HG02981 (cell line): ENCODE measurements at regions not wholly inside any gene's neighbourhood (a gene's known extent, or its start where the extent isn't known, plus 50 kb on each side); places are given as distances from the start of the nearest gene placed in this dataset.

Experiments
- ATAC-seq: cut with Tn5 transposase; IDR thresholded peaks from one replicate; pipeline ENCODE4 v1.9.1; 2021; ENCODE audit warnings: mild to moderate bottlenecking, moderate library complexity; ENCODE audit not compliant: unreplicated experiment

GRCh38 chr22:48570912-48571311 lies 1256.8 kb downstream of the BRD1 start:
- ATAC-seq, result no peak

GRCh38 chr22:48569476-48570233 lies 1258.0 kb downstream of the BRD1 start:
- no peak for ATAC-seq

- ATAC-seq, result no peak
Measured at GRCh38 chr22:48568736-48569330, 1258.8 kb downstream of the BRD1 start.

- no peak for ATAC-seq
Measured at GRCh38 chr22:48567213-48567975, 1260.3 kb downstream of the BRD1 start.

- ATAC-seq, result no peak
Measured at GRCh38 chr22:48566741-48567140, 1260.9 kb downstream of the BRD1 start.

- no peak for ATAC-seq
Measured at GRCh38 chr22:48565901-48566501, 1261.7 kb downstream of the BRD1 start.

GRCh38 chr22:48564995-48565394 lies 1262.7 kb downstream of the BRD1 start:
- no peak for ATAC-seq

- no peak for ATAC-seq
Measured at GRCh38 chr22:48563966-48564330, 1263.7 kb downstream of the BRD1 start.

GRCh38 chr22:48563118-48563965 lies 1264.3 kb downstream of the BRD1 start:
- ATAC-seq, result no peak

GRCh38 chr22:48561676-48562075 lies 1266.0 kb downstream of the BRD1 start:
- no peak for ATAC-seq

- no peak for ATAC-seq
Measured at GRCh38 chr22:48560836-48561235, 1266.8 kb downstream of the BRD1 start.

GRCh38 chr22:48560389-48560751 lies 1267.3 kb downstream of the BRD1 start:
- ATAC-seq, result no peak

- no peak for ATAC-seq
Measured at GRCh38 chr22:48559647-48560388, 1267.9 kb downstream of the BRD1 start.

- no peak for ATAC-seq
Measured at GRCh38 chr22:48558606-48559402, 1268.9 kb downstream of the BRD1 start.

GRCh38 chr22:48558016-48558415 lies 1269.7 kb downstream of the BRD1 start:
- no peak for ATAC-seq

GRCh38 chr22:48557473-48557872 lies 1270.2 kb downstream of the BRD1 start:
- ATAC-seq, result no peak

- ATAC-seq, result no peak
Measured at GRCh38 chr22:48556751-48557150, 1270.9 kb downstream of the BRD1 start.

GRCh38 chr22:48556222-48556621 lies 1271.5 kb downstream of the BRD1 start:
- no peak for ATAC-seq

- ATAC-seq, result no peak
Measured at GRCh38 chr22:48555606-48556005, 1272.1 kb downstream of the BRD1 start.
